GM08714 (cell line): ENCODE measurements at regions not wholly inside any gene's neighbourhood (a gene's known extent, or its start where the extent isn't known, plus 50 kb on each side); places are given as distances from the start of the nearest gene placed in this dataset.

Source experiments
- H3K4me3 ChIP-seq: fragments of 200-500 bp; sonication (Bioruptor generic); 2 replicates; pipeline ENCODE4 v1.5.1; 2014; ENCODE audit warnings: mild to moderate bottlenecking, low read length, inconsistent platforms
- ZNF274 ChIP-seq: IDR thresholded peaks from 2 replicates; pipeline ENCODE4 v1.6.1; 2012; ENCODE audit warnings: mild to moderate bottlenecking, low read depth, low read length

DNA sequence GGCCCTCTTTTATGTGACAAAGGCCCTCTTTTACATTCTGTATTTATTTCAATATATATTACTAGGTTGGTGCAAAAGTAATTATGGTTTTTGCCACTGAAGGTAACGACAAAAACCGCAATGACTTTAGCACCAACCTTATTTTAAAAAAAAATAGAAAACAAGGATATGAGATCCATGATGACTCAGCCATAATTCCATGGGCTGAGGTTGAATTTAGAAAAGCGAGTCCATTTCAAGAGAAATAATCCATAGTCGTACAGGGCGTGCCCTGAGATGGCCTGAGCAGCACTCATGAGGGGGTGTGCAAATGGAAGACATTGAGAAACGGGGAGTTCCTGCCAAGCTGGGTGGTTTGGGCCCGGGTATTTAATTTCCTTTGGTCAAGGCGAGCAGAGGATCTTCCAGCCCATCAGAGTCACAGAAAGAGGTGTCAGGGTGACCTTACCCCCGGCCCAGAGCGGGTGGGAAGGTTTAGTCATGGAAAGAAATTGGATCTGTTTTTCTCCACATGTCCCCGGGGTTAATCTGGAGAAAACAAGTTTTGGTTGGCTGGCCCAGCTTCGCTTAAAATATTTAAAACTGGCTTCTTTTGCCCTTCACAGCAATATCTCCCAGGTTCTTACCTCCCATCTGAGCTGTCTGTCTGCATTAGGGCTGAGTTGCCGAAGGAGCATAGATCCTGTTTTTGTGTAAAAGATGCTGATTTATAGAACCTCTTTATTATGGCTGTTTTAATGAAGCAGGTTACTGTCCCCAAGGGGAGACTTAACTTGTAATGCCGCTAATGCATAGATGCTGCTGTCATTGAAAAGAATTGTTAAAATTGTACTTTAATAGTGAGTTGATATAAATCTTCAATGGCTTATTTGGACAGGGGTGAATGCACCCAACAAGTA lies 255.6 kb downstream of the PREX1 start:
- no peak for TF ChIP-seq ZNF274
- H3K4me3 ChIP-seq = no peak overlapping the region

DNA sequence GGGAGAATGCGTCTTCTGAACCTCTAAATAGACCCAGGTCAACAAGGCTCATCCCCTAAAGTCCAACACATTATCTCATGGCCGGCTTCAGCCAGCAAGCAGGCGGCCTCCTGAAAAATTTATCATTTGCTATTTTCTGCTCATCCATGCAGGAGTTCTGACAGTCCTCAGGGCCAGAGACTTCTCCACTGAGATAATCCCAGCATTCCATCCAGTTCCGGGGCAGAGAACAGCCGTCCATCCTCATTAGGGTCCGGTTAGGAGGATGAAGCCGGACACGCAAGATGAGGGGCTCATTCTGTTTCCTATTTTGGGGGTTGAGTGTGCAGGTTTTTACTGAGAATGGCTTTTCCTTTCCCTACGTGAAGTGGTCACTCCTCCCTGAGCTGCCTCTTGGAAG lies 258.1 kb downstream of the PREX1 start:
- TF ChIP-seq ZNF274 = no peak
- no peak overlapping the region for H3K4me3 ChIP-seq

DNA sequence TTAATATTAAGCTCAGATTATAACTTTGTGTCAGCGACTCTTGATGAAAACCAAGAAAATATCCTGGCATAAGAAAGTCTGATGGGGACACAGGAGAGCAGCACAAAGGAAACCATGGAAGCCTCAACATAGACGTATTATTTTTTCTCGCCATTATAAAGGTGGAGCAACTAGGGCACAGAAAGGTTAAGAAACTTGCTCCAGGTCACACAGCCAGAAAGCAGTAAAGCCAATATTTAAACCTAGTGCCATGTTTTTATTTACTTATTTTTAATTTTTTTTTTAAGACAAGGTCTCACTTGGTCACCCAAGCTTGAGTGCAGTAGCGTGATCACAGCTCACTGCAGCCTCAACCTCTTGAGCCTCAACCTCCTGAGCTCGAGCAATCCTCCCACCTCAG lies 259.3 kb downstream of the PREX1 start:
- TF ChIP-seq ZNF274 = no peak
- no peak overlapping the region for H3K4me3 ChIP-seq

DNA sequence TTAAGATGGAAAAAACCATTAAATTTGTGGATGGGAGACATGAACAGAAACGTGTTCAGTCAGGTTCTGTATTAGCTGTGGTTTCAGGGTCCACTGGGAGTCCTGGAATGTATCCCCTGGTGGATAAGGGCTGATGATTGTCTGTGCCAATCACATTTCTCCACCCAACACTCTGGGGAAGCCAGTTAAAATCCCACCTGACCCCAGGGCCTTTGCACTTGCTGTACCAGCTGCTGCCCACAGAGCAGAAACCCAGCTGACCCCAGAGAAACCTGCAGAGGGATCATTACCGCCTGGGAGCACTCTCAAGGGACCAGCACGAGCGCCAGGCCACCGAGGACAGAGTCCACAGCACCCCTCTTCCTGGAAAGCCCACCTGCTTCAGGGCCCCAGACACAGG lies 260.7 kb downstream of the PREX1 start:
- no peak for TF ChIP-seq ZNF274
- H3K4me3 ChIP-seq = no peak overlapping the region

DNA sequence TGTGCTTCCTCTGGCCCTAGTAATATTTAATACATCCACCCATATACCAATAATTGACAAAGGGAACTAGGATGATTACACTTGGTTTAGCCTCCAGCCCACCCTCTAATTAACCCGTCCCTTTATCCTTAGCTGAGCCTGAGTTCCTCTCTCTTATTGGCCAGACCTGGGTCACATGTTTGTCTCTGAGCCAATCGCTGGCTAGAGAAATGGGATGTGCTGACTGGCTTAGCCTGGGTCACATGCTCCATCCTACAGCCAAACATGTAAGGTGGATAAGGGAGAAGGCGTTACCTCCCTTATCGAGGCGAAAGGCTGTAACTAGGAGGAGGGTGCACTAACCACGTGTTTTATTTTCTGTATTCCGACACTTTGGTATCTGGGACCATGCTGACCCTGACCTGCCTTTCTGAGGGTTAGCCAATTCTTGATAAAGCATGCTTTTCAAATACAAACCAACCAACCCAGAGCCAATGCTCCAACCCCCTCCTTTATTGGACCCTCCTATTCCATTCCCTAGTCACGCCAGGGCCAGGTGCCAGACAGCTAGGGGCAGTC lies 262.7 kb downstream of the PREX1 start:
- H3K4me3 ChIP-seq = no peak overlapping the region

DNA sequence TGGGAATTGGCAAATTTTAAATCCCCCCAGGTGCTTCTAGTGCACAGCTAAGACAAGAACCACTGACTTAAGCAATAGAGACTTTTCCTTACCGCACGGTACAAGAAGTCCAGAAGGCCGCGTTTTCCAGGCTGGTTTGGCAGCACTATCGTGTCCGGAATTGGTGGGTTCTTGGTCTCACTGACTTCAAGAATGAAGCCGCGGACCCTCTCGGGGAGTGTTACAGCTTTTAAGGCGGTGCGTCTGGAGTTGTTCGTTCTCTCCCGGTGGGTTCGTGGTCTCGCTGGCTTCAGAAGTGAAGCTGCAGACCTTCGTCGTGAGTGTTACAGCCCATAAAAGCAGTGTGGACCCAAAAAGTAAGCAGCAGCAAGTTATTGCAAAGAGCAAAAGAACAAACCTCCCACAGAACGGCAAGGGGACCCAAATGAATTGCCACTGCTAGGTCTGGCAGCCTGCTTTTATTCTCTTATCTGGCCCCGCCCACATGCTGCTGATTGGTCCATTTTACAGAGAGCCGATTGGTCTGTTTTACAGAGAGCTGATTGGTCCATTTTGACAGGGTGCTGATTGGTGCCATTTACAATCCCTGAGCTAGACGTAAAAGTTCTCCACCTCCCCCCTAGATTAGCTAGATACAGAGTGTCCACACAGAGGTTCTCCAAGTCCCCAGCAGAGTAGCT lies 264.5 kb downstream of the PREX1 start:
- TF ChIP-seq ZNF274 = no peak

More for the DNA sequence above, 262.7 kb downstream of the PREX1 start:
- TF ChIP-seq ZNF274 = no peak

DNA sequence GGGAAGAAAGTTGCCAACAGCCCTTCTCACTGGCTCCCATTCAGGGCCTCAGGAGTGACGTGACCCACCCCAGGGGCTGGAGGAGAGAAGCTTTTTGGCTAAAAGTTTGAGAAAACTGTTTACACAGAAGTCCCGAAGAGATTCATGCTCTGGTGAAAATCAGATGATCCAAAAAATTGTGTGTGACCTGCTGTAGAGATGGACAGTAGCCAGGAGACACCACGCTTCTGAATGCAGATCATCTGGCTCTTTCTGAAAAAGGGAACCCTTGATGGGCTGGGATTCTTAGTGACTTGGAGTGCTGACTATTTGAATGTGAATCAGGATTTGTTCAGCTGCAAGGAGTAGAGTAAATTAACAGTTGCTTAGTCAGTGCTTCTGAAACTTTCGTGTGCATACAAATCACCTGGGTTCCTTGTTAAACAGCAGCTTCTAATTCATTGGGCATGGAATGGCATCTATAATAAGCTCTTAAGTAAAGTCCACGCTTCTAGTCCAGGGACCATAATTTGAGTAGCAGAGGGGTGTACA lies 265.1 kb downstream of the PREX1 start:
- H3K4me3 ChIP-seq = no peak overlapping the region
- TF ChIP-seq ZNF274 = no peak

More for the DNA sequence above, 264.5 kb downstream of the PREX1 start:
- H3K4me3 ChIP-seq = no peak overlapping the region

DNA sequence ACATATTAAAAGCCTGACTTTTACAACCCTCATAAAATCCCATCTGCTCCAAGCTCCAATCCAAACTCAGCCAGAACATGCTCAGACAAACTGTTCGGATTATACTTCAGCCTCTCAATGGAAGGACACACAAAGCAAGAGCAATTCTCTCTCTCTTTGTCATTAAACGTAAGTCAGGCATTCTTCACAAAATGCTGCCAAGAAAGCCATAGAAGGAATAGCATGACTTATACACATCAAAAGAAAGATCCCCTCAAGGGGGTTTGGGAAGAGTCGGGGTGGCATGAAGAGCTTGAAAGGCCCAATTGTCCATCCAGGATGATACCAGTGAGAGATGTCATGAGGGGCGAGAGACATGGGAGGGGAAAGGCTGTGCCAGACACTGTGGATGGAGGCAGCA lies 268.9 kb downstream of the PREX1 start:
- no peak for TF ChIP-seq ZNF274
- H3K4me3 ChIP-seq = no peak overlapping the region

DNA sequence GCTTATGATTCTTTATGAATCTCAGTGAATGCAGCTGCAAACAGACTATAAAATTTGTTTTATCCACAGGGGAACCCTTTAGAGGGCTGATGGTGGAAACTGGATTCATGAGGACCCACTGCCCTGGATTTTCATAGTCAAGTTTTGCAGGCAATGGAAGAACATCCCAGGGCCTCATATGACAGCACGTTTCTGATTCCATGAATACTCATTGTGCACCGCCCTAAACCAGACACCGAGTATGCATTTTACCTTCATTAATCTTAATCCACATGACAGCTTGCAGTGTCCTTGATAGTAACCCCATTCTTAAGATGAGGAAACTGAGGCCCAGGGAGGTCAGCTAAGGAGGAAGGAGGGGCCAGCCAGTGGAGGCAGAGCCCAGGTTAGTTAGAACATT lies 270.4 kb downstream of the PREX1 start:
- TF ChIP-seq ZNF274 = no peak
- H3K4me3 ChIP-seq = no peak overlapping the region

DNA sequence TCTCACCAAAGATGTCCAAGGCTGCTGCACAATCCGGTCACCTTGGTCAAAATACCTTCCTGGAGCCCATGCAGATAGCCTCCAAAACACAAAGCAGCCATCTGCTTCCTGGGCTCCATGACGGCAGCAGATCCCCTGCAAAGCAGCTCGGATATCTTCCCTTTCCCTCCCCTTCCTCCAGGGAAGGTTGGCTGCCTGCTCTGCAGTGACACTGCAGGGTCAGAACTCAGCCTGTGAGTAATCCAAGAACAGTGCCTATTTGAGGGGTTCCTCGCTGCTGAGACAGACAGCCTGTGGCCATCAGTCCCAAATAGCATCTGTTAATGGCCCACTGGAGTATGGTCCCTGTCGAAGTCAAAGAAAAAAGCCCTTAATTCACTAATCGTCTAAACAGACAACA lies 270.8 kb downstream of the PREX1 start:
- no peak for TF ChIP-seq ZNF274
- no peak overlapping the region for H3K4me3 ChIP-seq

DNA sequence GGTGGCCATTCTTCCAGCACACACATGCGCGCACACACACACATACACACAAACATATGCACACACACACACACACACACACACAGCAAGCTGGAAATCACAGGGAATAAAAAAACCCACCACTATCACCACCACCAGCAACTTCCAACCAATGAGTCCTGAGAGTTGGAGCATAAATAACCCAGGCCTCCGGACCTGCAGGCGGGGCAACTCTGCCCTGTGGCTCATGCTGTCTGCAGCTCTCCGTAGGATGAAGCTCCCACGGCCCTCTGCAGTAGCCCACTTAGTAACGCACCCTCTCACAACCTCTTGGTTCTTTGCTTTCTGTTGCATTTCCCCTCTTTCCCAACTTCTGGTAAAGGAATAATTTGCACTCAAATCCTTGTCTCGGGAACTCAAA lies 275.2 kb downstream of the PREX1 start:
- no peak overlapping the region for H3K4me3 ChIP-seq
- TF ChIP-seq ZNF274 = no peak

DNA sequence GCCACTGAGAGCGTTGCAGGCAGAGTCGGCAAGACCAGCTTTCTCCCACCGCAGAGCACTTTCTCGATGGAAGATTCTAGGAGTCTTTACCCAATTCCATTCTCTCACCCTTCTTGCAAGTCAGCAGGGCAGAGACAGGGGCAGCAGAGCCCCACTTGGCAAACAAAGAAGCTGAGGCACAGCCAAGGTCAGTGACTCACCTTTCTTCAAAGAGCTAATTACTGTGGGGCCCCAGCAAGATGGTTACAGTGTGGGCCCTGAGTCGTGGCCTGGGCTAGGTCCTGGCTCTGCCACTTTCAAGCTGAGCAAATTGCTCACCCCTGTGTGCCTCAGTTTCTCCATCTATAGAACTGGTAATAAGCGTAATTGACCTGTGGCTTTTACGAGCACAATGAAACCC lies 277.0 kb downstream of the PREX1 start:
- TF ChIP-seq ZNF274 = no peak
- H3K4me3 ChIP-seq = no peak overlapping the region

DNA sequence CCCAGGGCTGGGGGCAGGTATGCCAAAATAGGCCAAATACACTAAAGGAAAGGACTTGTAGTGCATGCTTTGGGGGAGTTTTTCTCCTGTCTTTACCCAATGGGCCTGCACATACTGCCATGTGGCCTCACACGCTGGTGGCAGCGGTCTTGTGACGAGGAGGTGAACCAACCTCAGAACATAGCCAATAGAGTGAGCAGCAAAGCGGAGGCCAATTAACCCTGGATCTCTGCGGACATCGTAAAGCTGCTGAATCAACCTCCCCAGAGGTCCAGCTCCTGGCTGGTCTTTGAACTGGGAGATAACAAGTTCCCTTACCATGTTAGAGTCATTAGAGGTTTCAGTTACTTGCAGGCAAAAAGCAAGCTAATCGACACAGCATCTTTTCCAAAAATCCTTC lies 280.1 kb downstream of the PREX1 start:
- no peak for TF ChIP-seq ZNF274
- no peak overlapping the region for H3K4me3 ChIP-seq

DNA sequence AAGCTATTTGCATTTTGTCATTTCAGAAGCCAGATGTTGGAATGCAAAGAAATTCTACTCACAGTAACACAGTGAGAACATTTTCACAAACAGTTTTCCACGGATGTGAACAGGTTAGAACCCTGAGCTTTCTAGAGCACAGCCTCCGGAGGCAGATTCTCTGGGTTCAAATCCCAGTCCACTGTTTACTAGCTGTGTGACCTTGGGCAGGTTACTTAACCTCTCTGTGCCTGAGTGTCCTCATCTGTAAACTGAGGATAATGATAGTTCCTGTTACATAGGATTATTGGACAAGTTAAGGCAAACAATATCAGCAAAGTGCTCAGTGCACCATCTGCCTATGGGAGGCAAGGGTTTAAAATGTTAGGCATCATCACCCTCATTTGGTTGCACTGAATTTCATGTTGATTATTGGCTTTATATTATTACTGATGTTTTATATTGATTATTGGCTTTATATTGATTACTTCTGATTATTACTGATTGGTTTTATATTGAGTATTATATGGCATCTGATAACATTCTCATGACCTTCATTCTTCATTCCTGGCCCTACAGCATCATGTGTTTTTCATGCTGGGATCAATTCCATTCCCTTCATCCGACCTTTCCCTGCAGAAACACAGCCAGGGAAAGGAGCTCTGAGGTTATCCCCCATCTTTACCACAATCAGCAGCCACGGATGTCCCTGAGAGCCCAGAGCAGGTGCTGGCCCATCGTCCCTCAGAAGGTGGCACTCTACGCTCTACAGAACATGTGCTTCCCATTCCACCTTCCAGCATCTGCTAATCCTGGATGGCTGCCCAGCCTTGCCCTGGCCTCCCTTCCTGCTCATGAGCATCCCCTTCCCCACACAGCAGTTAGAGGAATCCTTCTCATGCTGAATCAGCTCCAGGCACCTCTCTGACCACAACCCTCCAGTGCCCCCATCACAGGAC lies 283.1 kb downstream of the PREX1 start:
- H3K4me3 ChIP-seq = no peak overlapping the region
- no peak for TF ChIP-seq ZNF274
